Esophagus squamous epithelium (tissue), 5 donors: ENCODE measurements at regions not wholly inside any gene's neighbourhood (a gene's known extent, or its start where the extent isn't known, plus 50 kb on each side); places are given as distances from the start of the nearest gene placed in this dataset.

Source experiments
- DNase-seq: peaks from one replicate; lab custom pipeline; 2025; lab: John Stamatoyannopoulos, UW
- H3K27ac ChIP-seq, 4 donors: fragments of 200-600 bp; sonication (generic); one replicate each; pipeline ENCODE4 v1.5.1; 2016 to 2019; ENCODE audit warnings: mild to moderate bottlenecking in 1 of 4
- H3K27me3 ChIP-seq, 4 donors: fragments of 200-600 bp; sonication (generic); 1 replicate in 3 of 4; 2 replicates in 1 of 4; pipeline versions ENCODE4 v1.5.1 to v1.6.0; 2017 to 2021; ENCODE audit warnings: antibody characterized with exemption in 1 of 4
- H3K36me3 ChIP-seq, 3 donors: fragments of 200-600 bp; sonication (generic); one replicate each; pipeline ENCODE4 v1.5.1; 2016 to 2019
- H3K4me1 ChIP-seq, 3 donors: fragments of 200-600 bp; sonication (generic); one replicate each; pipeline ENCODE4 v1.5.1; 2017 to 2019
- H3K4me3 ChIP-seq, 4 donors: fragments of 200-600 bp; sonication (generic); 1 replicate in 3 of 4; 2 replicates in 1 of 4; pipeline ENCODE4 v1.5.1; 2016 to 2019; ENCODE audit warnings: mild to moderate bottlenecking in 2 of 4, moderate library complexity in 1 of 4
- H3K9me3 ChIP-seq, 3 donors: fragments of 200-600 bp; sonication (generic); one replicate each; pipeline ENCODE4 v1.5.1; 2016 to 2019
- CTCF ChIP-seq, 6 experiments: fragments of 450-650 bp in 4 of 6; fragments of 200-600 bp in 2 of 6; sonication (generic) in 2 of 6; IDR thresholded peaks; one replicate each; pipeline ENCODE4 v1.5.1; 2016 to 2019; ENCODE audit warnings: antibody characterized with exemption in 6 of 6, mild to moderate bottlenecking in 4 of 6, moderate library complexity in 4 of 6
- POLR2A ChIP-seq, 4 donors: fragments of 450-650 bp; IDR thresholded peaks; one replicate each; pipeline ENCODE4 v1.6.1; 2017; ENCODE audit warnings: antibody characterized with exemption in 4 of 4, mild to moderate bottlenecking in 4 of 4, moderate library complexity in 3 of 4
- WGBS, 2 donors: methylation state at CpG; one replicate each; pipeline ENCODE4 v1.1.5; 2018; 5-methylcytosine and 5-hydroxymethylcytosine counted together
- intact Hi-C: fragments of 100-400 bp; cut with DNase I; formaldehyde crosslinking; loops from one replicate; pipeline ENCODE4 v1.15.0; 2022
- donor health status: DM: yes; HTN: yes; CAD: no.

- intact Hi-C loops, result no loop called here
- Histone ChIP-seq H3K4me1 (no peaks in the 10 kb centered on the region), H3K27me3 (no peaks in the 10 kb centered on the region), H3K4me3 (no peak overlapping the region), H3K9me3 (peaks cover 0 to 5% (median 0%) of the 10 kb centered on the region in 3 donors), H3K36me3 (no peaks in the 10 kb centered on the region), H3K27ac (no peak overlapping the region)
- no peak for DNase-seq
- TF ChIP-seq POLR2A (IDR thresholded peaks at IDR 0.05), result no peak
- TF ChIP-seq CTCF (IDR thresholded peaks at IDR 0.05), result no peak
- WGBS, 2 donors, result 64 to 85% methylated on average over 3 of the region's 4 CpGs
These were observed 1197.0 kb downstream of the AMY1C start for GRCh38 chr1:104946558-104947210.

- Histone ChIP-seq H3K4me3 (no peak overlapping the region), H3K36me3 (no peaks in the 10 kb centered on the region), H3K27ac (no peak overlapping the region), H3K4me1 (no peaks in the 10 kb centered on the region), H3K27me3 (no peaks in the 10 kb centered on the region), H3K9me3 (no peaks in the 10 kb centered on the region)
- TF ChIP-seq CTCF (IDR thresholded peaks at IDR 0.05), result no peak
- TF ChIP-seq POLR2A (IDR thresholded peaks at IDR 0.05), result no peak
- no peak for DNase-seq
- WGBS, 2 donors, result 34 to 41% methylated on average over 3 of the region's 3 CpGs
- intact Hi-C loops, result no loop called here
These were observed 1203.9 kb downstream of the AMY1C start for GRCh38 chr1:104953555-104953954.

- 66% methylated on average over 2 of the region's 2 CpGs for WGBS, 2 donors
- no peaks in the 10 kb centered on the region for H3K27me3 ChIP-seq
- no peak overlapping the region for H3K27ac ChIP-seq
- H3K36me3 ChIP-seq, result no peaks in the 10 kb centered on the region
- no peak overlapping the region for H3K4me3 ChIP-seq
- H3K9me3 ChIP-seq, result no peaks in the 10 kb centered on the region
- intact Hi-C loops, result no loop called here
- TF ChIP-seq POLR2A (IDR thresholded peaks at IDR 0.05) (no peak), CTCF (IDR thresholded peaks at IDR 0.05) (no peak)
- no peak for DNase-seq
- H3K4me1 ChIP-seq, result no peaks in the 10 kb centered on the region
These were observed 1223.8 kb downstream of the AMY1C start for GRCh38 chr1:104973516-104973915.

- no peak for DNase-seq
- Histone ChIP-seq H3K36me3 (no peaks in the 10 kb centered on the region), H3K9me3 (peaks cover 0 to 7% (median 0%) of the 10 kb centered on the region in 3 donors), H3K4me3 (no peak overlapping the region), H3K27me3 (no peaks in the 10 kb centered on the region), H3K27ac (no peak overlapping the region), H3K4me1 (no peaks in the 10 kb centered on the region)
- no peak for TF ChIP-seq POLR2A (IDR thresholded peaks at IDR 0.05)
- TF ChIP-seq CTCF (IDR thresholded peaks at IDR 0.05), result no peak
- intact Hi-C loops, result no loop called here
- 60 to 67% methylated on average over 1 of the region's 1 CpG for WGBS, 2 donors
These were observed 1230.0 kb downstream of the AMY1C start for GRCh38 chr1:104979651-104980050.

GRCh38 chr1:104987210-104987609, 1237.5 kb downstream of the AMY1C start:
- Histone ChIP-seq H3K27me3 (no peaks in the 10 kb centered on the region), H3K36me3 (no peaks in the 10 kb centered on the region), H3K9me3 (peaks cover 0 to 13% (median 7%) of the 10 kb centered on the region in 3 donors), H3K4me1 (no peaks in the 10 kb centered on the region), H3K4me3 (no peak overlapping the region), H3K27ac (no peak overlapping the region)
- WGBS, 2 donors, result 58 to 62% methylated on average over 1 of the region's 1 CpG
- no peak for TF ChIP-seq CTCF (IDR thresholded peaks at IDR 0.05)
- intact Hi-C loops, result no loop called here
- no peak for DNase-seq
